Testis (tissue), 2 donors: ENCODE measurements at regions not wholly inside any gene's neighbourhood (a gene's known extent, or its start where the extent isn't known, plus 50 kb on each side); places are given as distances from the start of the nearest gene placed in this dataset.

Source experiments
- POLR2A ChIP-seq: fragments of 450-650 bp; IDR thresholded peaks from one replicate; pipeline ENCODE4 v1.6.1; 2017; ENCODE audit warnings: antibody characterized with exemption, mild to moderate bottlenecking, moderate library complexity
- TF ChIP-seq, protein P1 (sequence below), 3 experiments: fragments of 450-650 bp in 2 of 3; fragments of 200-600 bp in 1 of 3; sonication (generic) in 1 of 3; IDR thresholded peaks; one replicate each; pipeline ENCODE4 v1.5.1; 2016 to 2019; ENCODE audit warnings: antibody characterized with exemption in 3 of 3, mild to moderate bottlenecking in 2 of 3, moderate library complexity in 1 of 3

GRCh38 chr21:35818597-35818996, 241.7 kb downstream of the SETD4 start:
- TF ChIP-seq, protein P1, sequence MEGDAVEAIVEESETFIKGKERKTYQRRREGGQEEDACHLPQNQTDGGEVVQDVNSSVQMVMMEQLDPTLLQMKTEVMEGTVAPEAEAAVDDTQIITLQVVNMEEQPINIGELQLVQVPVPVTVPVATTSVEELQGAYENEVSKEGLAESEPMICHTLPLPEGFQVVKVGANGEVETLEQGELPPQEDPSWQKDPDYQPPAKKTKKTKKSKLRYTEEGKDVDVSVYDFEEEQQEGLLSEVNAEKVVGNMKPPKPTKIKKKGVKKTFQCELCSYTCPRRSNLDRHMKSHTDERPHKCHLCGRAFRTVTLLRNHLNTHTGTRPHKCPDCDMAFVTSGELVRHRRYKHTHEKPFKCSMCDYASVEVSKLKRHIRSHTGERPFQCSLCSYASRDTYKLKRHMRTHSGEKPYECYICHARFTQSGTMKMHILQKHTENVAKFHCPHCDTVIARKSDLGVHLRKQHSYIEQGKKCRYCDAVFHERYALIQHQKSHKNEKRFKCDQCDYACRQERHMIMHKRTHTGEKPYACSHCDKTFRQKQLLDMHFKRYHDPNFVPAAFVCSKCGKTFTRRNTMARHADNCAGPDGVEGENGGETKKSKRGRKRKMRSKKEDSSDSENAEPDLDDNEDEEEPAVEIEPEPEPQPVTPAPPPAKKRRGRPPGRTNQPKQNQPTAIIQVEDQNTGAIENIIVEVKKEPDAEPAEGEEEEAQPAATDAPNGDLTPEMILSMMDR (IDR thresholded peaks at IDR 0.05) = no peak
- TF ChIP-seq POLR2A = no peak
